ENCODE measurements at regions not wholly inside any gene's neighbourhood (a gene's known extent, or its start where the extent isn't known, plus 50 kb on each side); places are given as distances from the start of the nearest gene placed in this dataset.

DNA sequence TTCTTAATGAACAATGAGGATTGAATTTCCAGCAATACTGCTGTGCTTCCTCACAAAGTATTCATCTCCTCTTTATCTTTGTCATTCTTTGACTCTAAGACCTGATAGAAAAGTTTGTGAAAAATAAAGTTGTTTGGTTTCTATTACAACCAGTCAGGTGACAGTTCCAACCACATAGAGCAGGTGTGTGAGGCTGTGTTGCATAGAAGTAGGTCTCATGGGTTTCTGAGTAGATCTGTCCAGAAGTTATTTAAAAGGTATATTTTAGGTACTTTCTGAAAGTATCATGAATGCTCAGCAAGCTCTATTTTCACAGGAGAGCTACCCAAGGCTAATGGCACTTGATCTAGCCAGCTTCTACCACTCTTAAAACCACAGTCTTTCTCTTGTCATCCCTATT is 637.0 kb downstream of the DNAH5 start:
- Histone ChIP-seq H3K4me1 (ENCODE audit: control insufficient read depth in 1 of 2, low read depth in 2 of 2) (no peaks in the 10 kb centered on the region), H3K27ac (no peak overlapping the region), H3K27me3 (replicated peaks; ENCODE audit: insufficient read depth) (no peaks in the 10 kb centered on the region), H3K9me3 (no peaks in the 10 kb centered on the region), H3K36me3 (no peaks in the 10 kb centered on the region), H3K4me3 (no peak overlapping the region)
- no peak for ATAC-seq (ENCODE audit: insufficient number of reproducible peaks, low FRiP score, low read depth)
- DNase-seq (ENCODE audit: low spot score), result no peak
- TF ChIP-seq, protein P1, sequence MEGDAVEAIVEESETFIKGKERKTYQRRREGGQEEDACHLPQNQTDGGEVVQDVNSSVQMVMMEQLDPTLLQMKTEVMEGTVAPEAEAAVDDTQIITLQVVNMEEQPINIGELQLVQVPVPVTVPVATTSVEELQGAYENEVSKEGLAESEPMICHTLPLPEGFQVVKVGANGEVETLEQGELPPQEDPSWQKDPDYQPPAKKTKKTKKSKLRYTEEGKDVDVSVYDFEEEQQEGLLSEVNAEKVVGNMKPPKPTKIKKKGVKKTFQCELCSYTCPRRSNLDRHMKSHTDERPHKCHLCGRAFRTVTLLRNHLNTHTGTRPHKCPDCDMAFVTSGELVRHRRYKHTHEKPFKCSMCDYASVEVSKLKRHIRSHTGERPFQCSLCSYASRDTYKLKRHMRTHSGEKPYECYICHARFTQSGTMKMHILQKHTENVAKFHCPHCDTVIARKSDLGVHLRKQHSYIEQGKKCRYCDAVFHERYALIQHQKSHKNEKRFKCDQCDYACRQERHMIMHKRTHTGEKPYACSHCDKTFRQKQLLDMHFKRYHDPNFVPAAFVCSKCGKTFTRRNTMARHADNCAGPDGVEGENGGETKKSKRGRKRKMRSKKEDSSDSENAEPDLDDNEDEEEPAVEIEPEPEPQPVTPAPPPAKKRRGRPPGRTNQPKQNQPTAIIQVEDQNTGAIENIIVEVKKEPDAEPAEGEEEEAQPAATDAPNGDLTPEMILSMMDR (IDR thresholded peaks at IDR 0.05), result no peak

DNA sequence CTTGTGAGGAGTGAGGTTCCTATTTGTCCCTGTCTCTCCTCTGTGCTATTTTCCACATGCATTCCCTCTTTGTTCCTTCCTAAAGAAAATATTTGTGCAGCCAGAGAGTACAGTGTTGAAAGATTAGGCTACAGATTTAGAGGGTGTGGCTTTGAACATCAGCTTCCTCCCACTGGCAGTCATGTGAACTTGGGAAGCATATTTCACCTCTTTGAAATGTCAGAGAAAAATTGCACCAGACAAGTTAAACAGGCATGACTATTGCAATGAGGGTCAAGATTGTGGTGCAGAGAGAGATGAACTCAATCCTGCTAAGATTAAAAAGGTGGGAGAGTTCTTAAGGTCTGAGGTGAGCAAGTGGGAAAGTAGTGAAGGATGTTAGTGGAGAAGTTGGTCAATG is 641.0 kb downstream of the DNAH5 start:
- ATAC-seq (ENCODE audit: insufficient number of reproducible peaks, low FRiP score, low read depth) (no peak), DNase-seq (ENCODE audit: low spot score) (no peak)
- TF ChIP-seq, protein P1 (IDR thresholded peaks at IDR 0.05), result no peak
- H3K27ac ChIP-seq, result no peak overlapping the region
- no peak overlapping the region for H3K4me3 ChIP-seq
- no peaks in the 10 kb centered on the region for H3K36me3 ChIP-seq
- H3K9me3 ChIP-seq, result no peaks in the 10 kb centered on the region
- no peaks in the 10 kb centered on the region for H3K4me1 ChIP-seq (ENCODE audit: control insufficient read depth in 1 of 2, low read depth in 2 of 2)
- no peaks in the 10 kb centered on the region for H3K27me3 ChIP-seq (replicated peaks; ENCODE audit: insufficient read depth)

DNA sequence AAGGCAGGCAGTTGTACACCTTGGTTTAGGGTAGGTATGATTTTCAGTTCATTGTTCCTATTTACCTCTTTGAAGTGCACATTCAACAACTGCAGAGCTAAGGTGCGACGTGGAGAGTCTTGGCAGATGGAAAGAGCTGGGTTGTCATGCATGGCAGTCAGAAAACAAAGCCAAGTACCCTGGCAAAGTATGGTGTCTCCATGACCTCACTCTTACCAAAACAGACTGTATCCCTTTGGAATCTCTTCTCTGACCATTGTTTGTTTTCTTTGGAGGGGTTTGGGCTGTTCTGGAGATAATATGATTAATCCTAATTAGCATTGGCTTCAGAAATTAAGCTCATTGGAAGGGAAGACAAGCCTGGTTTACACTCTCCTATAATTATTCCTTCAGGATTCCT is 665.7 kb downstream of the DNAH5 start:
- H3K4me1 ChIP-seq (ENCODE audit: control insufficient read depth in 1 of 2, low read depth in 2 of 2), result no peaks in the 10 kb centered on the region
- TF ChIP-seq, protein P1 (IDR thresholded peaks at IDR 0.05), result no peak
- ATAC-seq (ENCODE audit: insufficient number of reproducible peaks, low FRiP score, low read depth), result no peak

DNA sequence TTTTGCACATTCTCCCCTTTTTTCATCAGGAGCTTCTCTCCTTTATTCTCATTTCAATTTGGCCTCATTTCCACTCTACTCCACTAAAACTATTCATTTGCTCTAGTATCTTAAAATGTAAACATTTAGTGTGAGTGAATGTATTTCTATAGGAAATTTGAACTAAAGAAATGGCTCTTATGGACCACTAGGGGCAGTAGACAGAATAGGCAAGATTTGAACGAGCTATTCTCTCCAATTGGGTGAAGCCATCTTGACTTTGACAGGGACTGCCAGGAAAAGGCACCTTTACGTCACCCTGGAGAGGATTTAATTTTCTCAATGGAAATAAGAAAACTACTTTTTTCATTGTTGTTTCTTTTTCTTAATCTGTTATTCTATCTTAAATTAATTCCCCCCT is 666.3 kb downstream of the DNAH5 start:
- H3K36me3 ChIP-seq, result no peaks in the 10 kb centered on the region
- TF ChIP-seq, protein P1 (IDR thresholded peaks at IDR 0.05), result no peak
- no peak for DNase-seq (ENCODE audit: low spot score)
- no peaks in the 10 kb centered on the region for H3K27me3 ChIP-seq (replicated peaks; ENCODE audit: insufficient read depth)
- no peak overlapping the region for H3K4me3 ChIP-seq
- H3K4me1 ChIP-seq (ENCODE audit: control insufficient read depth in 1 of 2, low read depth in 2 of 2), result no peaks in the 10 kb centered on the region
- no peaks in the 10 kb centered on the region for H3K9me3 ChIP-seq
- H3K27ac ChIP-seq, result no peak overlapping the region
- no peak for ATAC-seq (ENCODE audit: insufficient number of reproducible peaks, low FRiP score, low read depth)

More for the DNA sequence above, 665.7 kb downstream of the DNAH5 start:
- Histone ChIP-seq H3K27me3 (replicated peaks; ENCODE audit: insufficient read depth) (no peaks in the 10 kb centered on the region), H3K36me3 (no peaks in the 10 kb centered on the region), H3K4me3 (no peak overlapping the region), H3K27ac (no peak overlapping the region), H3K9me3 (no peaks in the 10 kb centered on the region)
- no peak for DNase-seq (ENCODE audit: low spot score)

DNA sequence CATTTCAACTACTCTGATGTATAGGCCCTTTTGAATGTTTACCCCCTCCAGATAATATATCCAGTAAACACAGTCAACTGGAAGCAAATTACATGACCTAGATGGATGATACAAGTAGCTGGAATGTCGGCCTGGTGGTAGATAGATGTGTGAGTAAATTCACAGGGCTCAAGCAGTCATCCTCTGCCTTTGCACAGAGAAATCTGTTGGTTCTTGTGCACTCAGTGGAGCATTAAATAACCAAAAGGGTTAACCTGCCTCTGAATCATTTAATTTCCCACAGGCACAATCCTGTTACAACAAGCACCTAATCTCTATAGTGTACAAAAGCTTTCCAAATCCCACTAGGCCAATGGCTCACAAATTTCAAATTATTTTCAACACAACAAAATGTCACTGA is 668.3 kb downstream of the DNAH5 start:
- H3K4me3 ChIP-seq, result no peak overlapping the region
- TF ChIP-seq, protein P1 (IDR thresholded peaks at IDR 0.05), result no peak
- no peaks in the 10 kb centered on the region for H3K27me3 ChIP-seq (replicated peaks; ENCODE audit: insufficient read depth)
- DNase-seq (ENCODE audit: low spot score) (no peak), ATAC-seq (ENCODE audit: insufficient number of reproducible peaks, low FRiP score, low read depth) (no peak)
- no peaks in the 10 kb centered on the region for H3K4me1 ChIP-seq (ENCODE audit: control insufficient read depth in 1 of 2, low read depth in 2 of 2)
- H3K27ac ChIP-seq, result no peak overlapping the region
- no peaks in the 10 kb centered on the region for H3K9me3 ChIP-seq
- no peaks in the 10 kb centered on the region for H3K36me3 ChIP-seq

Measured in thoracic aorta (tissue), 2 donors.